Skeletal muscle tissue (tissue), 3 donors: ENCODE measurements at regions not wholly inside any gene's neighbourhood (a gene's known extent, or its start where the extent isn't known, plus 50 kb on each side); places are given as distances from the start of the nearest gene placed in this dataset.

ENCODE experiments used
- H3K27ac ChIP-seq: one replicate; pipeline ENCODE4 v1.7.0; 2013; ENCODE audit warnings: mild to moderate bottlenecking, low read depth, low read length, inconsistent platforms
- H3K27me3 ChIP-seq, 3 donors: one replicate each; pipeline ENCODE4 v1.7.0; 2013; ENCODE audit warnings: low read length in 3 of 3; ENCODE audit not compliant: control insufficient read depth in 3 of 3, insufficient read depth in 3 of 3
- H3K36me3 ChIP-seq, 3 donors: one replicate each; pipeline ENCODE4 v1.7.0; 2013; ENCODE audit warnings: low read length in 3 of 3; ENCODE audit not compliant: control insufficient read depth in 3 of 3, insufficient read depth in 3 of 3
- H3K4me1 ChIP-seq, 3 donors: one replicate each; pipeline ENCODE4 v1.7.0; 2013; ENCODE audit warnings: low read length in 3 of 3, mild to moderate bottlenecking in 3 of 3; ENCODE audit not compliant: control insufficient read depth in 3 of 3, insufficient read depth in 3 of 3
- H3K4me3 ChIP-seq, 3 donors: one replicate each; pipeline ENCODE4 v1.7.0; 2013; ENCODE audit warnings: low read length in 3 of 3
- H3K9ac ChIP-seq, 3 donors: one replicate each; pipeline ENCODE4 v1.7.0; 2013; ENCODE audit warnings: low read length in 3 of 3, mild to moderate bottlenecking in 3 of 3, moderate library complexity in 2 of 3, low read depth in 1 of 3
- H3K9me3 ChIP-seq, 3 donors: one replicate each; pipeline ENCODE4 v1.7.0; 2013; ENCODE audit warnings: low read length in 3 of 3; ENCODE audit not compliant: control insufficient read depth in 3 of 3
- donor health status: Osteomylitis.

DNA sequence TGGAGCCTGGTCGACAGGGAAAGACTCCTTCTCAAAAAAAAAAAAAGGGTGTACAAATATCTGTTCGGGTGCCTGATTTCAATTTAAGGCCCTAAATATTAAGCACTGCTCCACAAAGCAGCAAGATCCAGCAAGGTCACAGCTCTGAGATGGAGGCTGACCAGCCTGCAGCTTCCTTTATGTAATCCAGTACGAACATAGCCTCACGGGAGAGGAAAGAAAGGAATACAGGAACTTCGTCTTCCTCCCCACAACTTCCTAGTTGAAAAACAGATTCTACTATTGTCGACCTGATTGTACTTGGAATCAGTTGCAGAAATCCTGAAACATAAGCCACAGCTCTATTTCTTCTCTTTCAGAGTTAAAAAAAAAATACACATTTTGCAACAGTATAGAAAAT is 53.5 kb upstream of the TBC1D9 start:
- Histone ChIP-seq H3K36me3 (no peaks in the 10 kb centered on the region), H3K4me3 (no peak overlapping the region), H3K27me3 (peaks cover 0 to 5% (median 0%) of the 10 kb centered on the region in 3 donors), H3K4me1 (peaks cover 0 to 3% (median 0%) of the 10 kb centered on the region in 3 donors), H3K9me3 (no peaks in the 10 kb centered on the region), H3K9ac (no peak overlapping the region), H3K27ac (no peak overlapping the region)

GRCh38 chr4:140808256-140808655 is 52.1 kb upstream of the TBC1D9 start:
- H3K27me3 ChIP-seq = peaks cover 0 to 5% (median 0%) of the 10 kb centered on the region in 3 donors
- H3K36me3 ChIP-seq = no peaks in the 10 kb centered on the region
- H3K4me3 ChIP-seq = no peak overlapping the region
- peak overlapping the region; percentile 4 for H3K27ac ChIP-seq
- peaks cover 0 to 3% (median 0%) of the 10 kb centered on the region in 3 donors for H3K4me1 ChIP-seq
- H3K9me3 ChIP-seq = no peaks in the 10 kb centered on the region
- no peak overlapping the region for H3K9ac ChIP-seq

DNA sequence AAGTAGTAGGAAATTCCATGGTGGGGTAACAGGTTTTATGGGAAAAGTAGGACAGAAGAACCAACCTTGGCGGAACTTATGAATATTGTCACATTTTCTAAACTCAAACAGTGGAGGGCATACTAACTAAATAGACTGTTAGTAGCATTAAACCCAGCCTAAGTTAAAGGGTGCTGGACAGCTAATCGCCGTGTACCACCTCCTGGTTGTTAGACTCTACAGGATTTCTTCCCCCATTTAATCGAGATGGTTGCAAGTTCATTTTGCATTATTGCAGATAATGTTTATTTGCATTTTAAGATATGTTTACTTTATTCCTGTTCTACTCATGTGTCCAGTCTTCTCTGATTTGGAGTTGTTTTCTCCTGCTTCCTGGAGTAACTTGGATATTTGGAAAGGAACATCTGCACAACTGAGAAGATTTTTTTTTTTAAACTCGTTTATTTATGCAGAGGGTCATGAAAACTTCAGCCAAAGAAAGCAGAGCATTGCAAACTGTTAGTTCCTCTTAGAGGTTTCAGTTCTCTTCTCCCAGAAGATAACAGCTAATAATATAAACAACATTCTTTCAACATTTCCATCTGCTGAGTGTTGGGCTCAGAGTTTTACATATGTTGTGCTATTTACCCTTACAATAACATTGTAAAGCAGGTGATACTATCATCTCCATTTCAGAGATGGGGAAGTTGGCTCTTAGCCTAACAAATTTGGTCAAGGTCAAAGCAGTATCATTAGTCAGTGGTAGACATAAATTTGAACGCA is 51.5 kb upstream of the TBC1D9 start:
- H3K9ac ChIP-seq = no peak overlapping the region
- no peak overlapping the region for H3K4me3 ChIP-seq
- no peaks in the 10 kb centered on the region for H3K36me3 ChIP-seq
- H3K4me1 ChIP-seq = peaks cover 0 to 3% (median 0%) of the 10 kb centered on the region in 3 donors
- no peaks in the 10 kb centered on the region for H3K9me3 ChIP-seq
- H3K27ac ChIP-seq = peak overlapping the region; percentile 4
- peaks cover 0 to 5% (median 0%) of the 10 kb centered on the region in 3 donors for H3K27me3 ChIP-seq

DNA sequence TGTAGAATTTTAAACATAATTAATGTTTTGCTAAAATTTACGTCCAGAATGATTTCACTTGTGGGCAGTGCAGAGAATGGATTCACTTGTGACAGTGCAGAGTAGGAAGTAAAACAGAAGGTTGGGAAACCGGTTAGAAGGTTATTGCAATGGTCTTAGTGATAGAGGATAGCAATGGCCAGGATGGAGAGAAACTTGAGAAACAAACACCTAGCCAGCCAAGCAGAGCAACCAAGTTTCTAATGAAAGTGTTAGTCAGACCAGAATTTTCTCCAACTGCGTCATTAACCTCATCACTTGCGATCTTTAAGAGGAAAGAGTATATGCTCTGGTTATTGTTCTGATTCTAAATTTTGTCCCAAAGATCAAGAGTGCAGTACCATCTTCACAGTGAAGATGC is 50.0 kb upstream of the TBC1D9 start:
- H3K27ac ChIP-seq = no peak overlapping the region
- H3K4me3 ChIP-seq = no peak overlapping the region
- no peaks in the 10 kb centered on the region for H3K9me3 ChIP-seq
- H3K27me3 ChIP-seq = peaks cover 0 to 2% (median 0%) of the 10 kb centered on the region in 3 donors
- no peaks in the 10 kb centered on the region for H3K36me3 ChIP-seq
- H3K4me1 ChIP-seq = peaks cover 0 to 3% (median 0%) of the 10 kb centered on the region in 3 donors
- no peak overlapping the region for H3K9ac ChIP-seq
